Erythroblast (primary cell): ENCODE measurements at regions not wholly inside any gene's neighbourhood (a gene's known extent, or its start where the extent isn't known, plus 50 kb on each side); places are given as distances from the start of the nearest gene placed in this dataset.

Experiments used
- GATA1 ChIP-seq: IDR thresholded peaks from 2 replicates; pipeline ENCODE4 v1.6.1; 2011; ENCODE audit warnings: low read depth, mild to moderate bottlenecking, control low read depth, low read length, moderate library complexity
- POLR2A ChIP-seq: IDR thresholded peaks from 2 replicates; pipeline ENCODE4 v1.6.1; 2011; ENCODE audit warnings: mild to moderate bottlenecking, low read length

DNA sequence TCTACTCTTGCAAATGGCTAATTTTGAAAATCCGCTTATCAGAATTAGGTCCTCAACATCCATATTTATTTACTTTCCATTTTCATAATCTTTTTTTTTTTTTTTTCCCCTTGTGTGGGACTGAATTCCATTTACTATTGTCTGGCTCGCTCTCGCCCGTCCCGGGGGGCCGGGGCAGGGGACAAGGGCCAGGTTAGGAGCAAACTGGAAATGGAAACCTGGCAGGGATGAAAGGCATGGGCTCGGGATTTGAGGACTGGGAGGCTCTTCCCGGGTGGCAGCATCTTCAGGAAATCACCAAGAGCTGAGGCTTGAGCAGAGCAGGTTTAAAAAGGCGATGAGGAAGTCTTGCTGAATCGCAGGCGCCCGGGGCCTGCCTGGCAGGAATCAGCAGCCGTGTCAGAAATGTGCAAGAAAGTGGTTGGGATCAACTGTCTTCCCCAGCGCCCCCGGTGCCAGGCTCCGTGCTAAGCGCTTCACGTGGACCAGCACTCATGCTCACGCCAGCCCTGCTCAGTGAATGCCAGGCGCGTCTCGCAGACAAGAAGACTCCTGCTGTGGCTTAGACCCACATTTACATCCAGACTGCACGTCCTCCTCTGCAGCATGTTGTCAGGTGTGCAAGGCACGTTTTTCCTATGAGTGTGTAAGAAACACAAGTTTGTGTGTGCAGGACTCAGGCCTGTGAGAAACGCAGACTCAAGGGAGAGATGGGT is 66.3 kb upstream of the UNC5A start:
- no peak for TF ChIP-seq POLR2A
- TF ChIP-seq GATA1 = no peak
